ENCODE measurements at regions not wholly inside any gene's neighbourhood (a gene's known extent, or its start where the extent isn't known, plus 50 kb on each side); places are given as distances from the start of the nearest gene placed in this dataset.
A peak's percentile ranks its signal among the peaks of the same experiment; 100 is the strongest.

GRCh38 chr7:69342154-69342884, 256.0 kb upstream of the AUTS2 start:
- TF ChIP-seq CTCF (IDR thresholded peaks at IDR 0.05), result no peak
- TF ChIP-seq POLR2A (IDR thresholded peaks at IDR 0.05), result no peak
- Histone ChIP-seq H3K27ac (no peak overlapping the region), H3K9me3 (peaks cover 0 to 9% (median 0%) of the 10 kb centered on the region in 12 donors), H3K36me3 (no peaks in the 10 kb centered on the region), H3K4me3 (no peak overlapping the region), H3K27me3 (peaks cover 0 to 9% (median 0%) of the 10 kb centered on the region in 9 donors), H3K4me1 (no peaks in the 10 kb centered on the region)
- WGBS, 4 donors, result 89 to 93% (median 90%) methylated on average over 10 of the region's 10 CpGs
- DNase-seq (no peak), ATAC-seq (no peak)
- intact Hi-C loops (cut with DNase I), result no loop called here

- Histone ChIP-seq H3K27ac (no peak overlapping the region), H3K9me3 (peaks cover 0 to 1% (median 0%) of the 10 kb centered on the region in 12 donors), H3K4me1 (no peaks in the 10 kb centered on the region), H3K27me3 (no peaks in the 10 kb centered on the region), H3K4me3 (no peak overlapping the region), H3K36me3 (no peaks in the 10 kb centered on the region)
- intact Hi-C loops (cut with DNase I), result no loop called here
- no peak for DNase-seq
- WGBS, 4 donors, result 21 to 34% (median 28%) methylated on average over 3 of the region's 3 CpGs
- TF ChIP-seq POLR2A (IDR thresholded peaks at IDR 0.05) (no peak), CTCF (IDR thresholded peaks at IDR 0.05) (no peak)
- ATAC-seq, result no peak
Measured at GRCh38 chr7:69349291-69349690, 249.0 kb upstream of the AUTS2 start.

- peak in 3 of 4 donors; percentile 57 to 76 (median 67) for ATAC-seq
- H3K9me3 ChIP-seq, result no peaks in the 10 kb centered on the region
- peaks cover 0 to 3% (median 0%) of the 10 kb centered on the region in 12 donors for H3K4me1 ChIP-seq
- H3K27ac ChIP-seq, result no peak overlapping the region
- H3K27me3 ChIP-seq, result no peaks in the 10 kb centered on the region
- intact Hi-C loops (cut with DNase I), result no loop called here
- WGBS, 4 donors, result 24 to 37% (median 31%) methylated on average over 3 of the region's 3 CpGs
- H3K36me3 ChIP-seq, result no peaks in the 10 kb centered on the region
- TF ChIP-seq CTCF (IDR thresholded peaks at IDR 0.05) (no peak), POLR2A (IDR thresholded peaks at IDR 0.05) (no peak)
- no peak for DNase-seq
- H3K4me3 ChIP-seq, result no peak overlapping the region
Measured at GRCh38 chr7:69358163-69358821, 240.0 kb upstream of the AUTS2 start.

- no peak overlapping the region for H3K4me3 ChIP-seq
- peak in 3 of 4 donors; percentile 22 to 45 (median 43) for ATAC-seq
- no peaks in the 10 kb centered on the region for H3K36me3 ChIP-seq
- no peak for TF ChIP-seq POLR2A (IDR thresholded peaks at IDR 0.05)
- TF ChIP-seq CTCF (IDR thresholded peaks at IDR 0.05), result no peak
- 67 to 76% (median 72%) methylated on average over 4 of the region's 4 CpGs for WGBS, 4 donors
- no peaks in the 10 kb centered on the region for H3K27me3 ChIP-seq
- H3K27ac ChIP-seq, result no peak overlapping the region
- H3K4me1 ChIP-seq, result peaks cover 0 to 3% (median 0%) of the 10 kb centered on the region in 12 donors
- no peaks in the 10 kb centered on the region for H3K9me3 ChIP-seq
- intact Hi-C loops (cut with DNase I), result no loop called here
- no peak for DNase-seq
Measured at GRCh38 chr7:69359003-69359700, 239.1 kb upstream of the AUTS2 start.
